ENCODE measurements at regions not wholly inside any gene's neighbourhood (a gene's known extent, or its start where the extent isn't known, plus 50 kb on each side); places are given as distances from the start of the nearest gene placed in this dataset.

GRCh38 chr9:118558891-118559290, 810.3 kb downstream of the BRINP1 start:
- Mint-ChIP-seq H3K27me3 (ENCODE audit: low read depth in 2 of 2) (no peaks in the 10 kb centered on the region), H3K9me3 (peaks cover 16 to 19% of the 10 kb centered on the region in 2 donors), H3K4me3 (no peak overlapping the region), H3K27ac (no peak overlapping the region), H3K36me3 (no peaks in the 10 kb centered on the region), H3K4me1 (no peaks in the 10 kb centered on the region)
- H3K27ac ChIP-seq (ENCODE audit: low read length) = no peak overlapping the region
- no peaks in the 10 kb centered on the region for H3K4me1 ChIP-seq (ENCODE audit: control insufficient read depth, insufficient read depth, low read length)
- no peak for ATAC-seq
- intact Hi-C loops (cut with micrococcal nuclease) = no loop called here
- no peaks in the 10 kb centered on the region for H3K36me3 ChIP-seq (ENCODE audit: control insufficient read depth, insufficient read depth, low read length)
- TF ChIP-seq CTCF (IDR thresholded peaks at IDR 0.05) = no peak
- no peak for DNase-seq
- no peaks in the 10 kb centered on the region for H3K27me3 ChIP-seq (ENCODE audit: control insufficient read depth, insufficient read depth, low read length)
- H3K9me3 ChIP-seq (ENCODE audit: control insufficient read depth, insufficient read depth, low read length) = no peaks in the 10 kb centered on the region
- no peak overlapping the region for H3K4me3 ChIP-seq (ENCODE audit: low read length)

- DNase-seq (no peak), ATAC-seq (no peak)
- intact Hi-C loops (cut with micrococcal nuclease) = no loop called here
- Mint-ChIP-seq H3K27me3 (ENCODE audit: low read depth in 2 of 2) (no peaks in the 10 kb centered on the region), H3K4me1 (no peaks in the 10 kb centered on the region), H3K9me3 (peaks cover 12 to 16% of the 10 kb centered on the region in 2 donors), H3K27ac (no peak overlapping the region), H3K36me3 (no peaks in the 10 kb centered on the region), H3K4me3 (no peak overlapping the region)
- WGBS (ENCODE audit: insufficient coverage) = 93% methylated on average over 2 of the region's 3 CpGs
- H3K27ac ChIP-seq (ENCODE audit: low read length) = no peak overlapping the region
- no peaks in the 10 kb centered on the region for H3K36me3 ChIP-seq (ENCODE audit: control insufficient read depth, insufficient read depth, low read length)
- H3K27me3 ChIP-seq (ENCODE audit: control insufficient read depth, insufficient read depth, low read length) = no peaks in the 10 kb centered on the region
- TF ChIP-seq CTCF (IDR thresholded peaks at IDR 0.05) = no peak
- no peaks in the 10 kb centered on the region for H3K4me1 ChIP-seq (ENCODE audit: control insufficient read depth, insufficient read depth, low read length)
- no peak overlapping the region for H3K4me3 ChIP-seq (ENCODE audit: low read length)
- no peaks in the 10 kb centered on the region for H3K9me3 ChIP-seq (ENCODE audit: control insufficient read depth, insufficient read depth, low read length)
Measured at GRCh38 chr9:118561051-118561450, 808.2 kb downstream of the BRINP1 start.

- intact Hi-C loops (cut with micrococcal nuclease) = no loop called here
- DNase-seq (no peak), ATAC-seq (no peak)
- no peaks in the 10 kb centered on the region for H3K27me3 Mint-ChIP-seq (ENCODE audit: low read depth in 2 of 2)
- H3K27ac Mint-ChIP-seq = no peak overlapping the region
- H3K4me1 Mint-ChIP-seq = no peaks in the 10 kb centered on the region
- H3K36me3 Mint-ChIP-seq = no peaks in the 10 kb centered on the region
- Histone ChIP-seq H3K9me3 (ENCODE audit: control insufficient read depth, insufficient read depth, low read length) (no peaks in the 10 kb centered on the region), H3K27ac (ENCODE audit: low read length) (no peak overlapping the region), H3K27me3 (ENCODE audit: control insufficient read depth, insufficient read depth, low read length) (no peaks in the 10 kb centered on the region), H3K4me1 (ENCODE audit: control insufficient read depth, insufficient read depth, low read length) (no peaks in the 10 kb centered on the region), H3K36me3 (ENCODE audit: control insufficient read depth, insufficient read depth, low read length) (no peaks in the 10 kb centered on the region), H3K4me3 (ENCODE audit: low read length) (no peak overlapping the region)
- peaks cover 8 to 11% of the 10 kb centered on the region in 2 donors for H3K9me3 Mint-ChIP-seq
- 87% methylated on average over 2 of the region's 2 CpGs for WGBS (ENCODE audit: insufficient coverage)
- H3K4me3 Mint-ChIP-seq = no peak overlapping the region
- no peak for TF ChIP-seq CTCF (IDR thresholded peaks at IDR 0.05)
Measured at GRCh38 chr9:118563677-118564076, 805.6 kb downstream of the BRINP1 start.

GRCh38 chr9:118567861-118568260, 801.4 kb downstream of the BRINP1 start:
- ATAC-seq (no peak), DNase-seq (no peak)
- Histone ChIP-seq H3K36me3 (ENCODE audit: control insufficient read depth, insufficient read depth, low read length) (no peaks in the 10 kb centered on the region), H3K4me3 (ENCODE audit: low read length) (no peak overlapping the region), H3K27me3 (ENCODE audit: control insufficient read depth, insufficient read depth, low read length) (no peaks in the 10 kb centered on the region), H3K27ac (ENCODE audit: low read length) (no peak overlapping the region), H3K9me3 (ENCODE audit: control insufficient read depth, insufficient read depth, low read length) (no peaks in the 10 kb centered on the region), H3K4me1 (ENCODE audit: control insufficient read depth, insufficient read depth, low read length) (no peaks in the 10 kb centered on the region)
- Mint-ChIP-seq H3K27ac (no peak overlapping the region), H3K36me3 (no peaks in the 10 kb centered on the region), H3K27me3 (ENCODE audit: low read depth in 2 of 2) (no peaks in the 10 kb centered on the region), H3K9me3 (peaks cover 12 to 15% of the 10 kb centered on the region in 2 donors), H3K4me1 (no peaks in the 10 kb centered on the region), H3K4me3 (no peak overlapping the region)
- 85% methylated on average over 1 of the region's 2 CpGs for WGBS (ENCODE audit: insufficient coverage)
- intact Hi-C loops (cut with micrococcal nuclease) = no loop called here
- no peak for TF ChIP-seq CTCF (IDR thresholded peaks at IDR 0.05)

All from natural killer cell (primary cell).